ENCODE measurements at regions not wholly inside any gene's neighbourhood (a gene's known extent, or its start where the extent isn't known, plus 50 kb on each side); places are given as distances from the start of the nearest gene placed in this dataset.

DNA sequence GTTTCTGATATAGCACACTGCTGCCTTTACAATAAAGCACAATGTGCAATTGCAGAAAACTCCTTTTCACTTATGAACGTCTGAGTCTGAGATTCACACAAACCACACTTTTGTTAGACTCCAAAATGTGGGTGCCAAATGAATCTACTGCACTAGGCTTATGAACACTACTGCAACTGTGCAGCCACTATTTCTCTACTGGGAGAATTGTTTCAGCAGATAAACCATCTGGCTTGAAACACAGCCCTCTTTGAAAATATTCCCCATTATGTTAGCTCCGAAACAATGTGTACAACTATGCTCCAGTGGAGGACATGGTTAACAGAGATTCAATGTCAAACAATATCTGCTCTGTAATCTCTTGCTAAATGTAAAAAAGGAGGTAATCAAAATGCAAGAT, 188.7 kb upstream of the ZEB2 start:
- no peak overlapping the region for H3K4me3 ChIP-seq (replicated peaks in 1 of 2; ENCODE audit: low read depth in 1 of 2, low read length in 2 of 2)
- intact Hi-C loops (cut with micrococcal nuclease), result no loop called here
- H4K20me1 ChIP-seq (ENCODE audit: insufficient read depth), result no peaks in the 10 kb centered on the region
- ChIA-PET RAD21 (ENCODE audit: low non-redundant PET in 1 of 2, low total read pairs in 2 of 2, uncharacterized antibody in 2 of 2, unreplicated experiment in 2 of 2) (no interaction called here), CTCF (no interaction called here), POLR2A (no interaction called here)
- no peaks in the 10 kb centered on the region for H3K27me3 ChIP-seq (ENCODE audit: insufficient read depth, low read length)
- TF ChIP-seq SP1 (IDR thresholded peaks at IDR 0.05; ENCODE audit: low read depth) (no peak), YY1 (IDR thresholded peaks at IDR 0.05; ENCODE audit: extremely low read depth, insufficient replicate concordance, low read depth, low read length) (no peak), SRF (IDR thresholded peaks at IDR 0.05; ENCODE audit: low read depth) (no peak), EZH2 (IDR thresholded peaks at IDR 0.05) (no peak), ZNF274 (IDR thresholded peaks at IDR 0.05; ENCODE audit: low read depth, low read length) (no peak), EGR1 (IDR thresholded peaks at IDR 0.05; ENCODE audit: low read depth) (no peak), ZFX (IDR thresholded peaks at IDR 0.05) (no peak), POLR2AphosphoS5 (IDR thresholded peaks at IDR 0.05; ENCODE audit: low read depth, low read length) (no peak), CBX3 (IDR thresholded peaks at IDR 0.05; ENCODE audit: low read depth) (no peak), POLR2A (IDR thresholded peaks at IDR 0.05; ENCODE audit: borderline replicate concordance, extremely low read depth, insufficient read depth, insufficient read length) (no peak), JUND (IDR thresholded peaks at IDR 0.05) (no peak), RAD21 (IDR thresholded peaks at IDR 0.05; ENCODE audit: low read depth) (no peak), ELF1 (IDR thresholded peaks at IDR 0.05; ENCODE audit: borderline replicate concordance, low read depth) (no peak), SIN3A (IDR thresholded peaks at IDR 0.05; ENCODE audit: low read depth) (no peak), EZH2phosphoT487 (IDR thresholded peaks at IDR 0.05; ENCODE audit: borderline replicate concordance) (no peak), TCF7L2 (IDR thresholded peaks at IDR 0.05; ENCODE audit: borderline replicate concordance, extremely low read depth, insufficient read depth, insufficient read length) (no peak)
- TF ChIP-seq, protein P1, sequence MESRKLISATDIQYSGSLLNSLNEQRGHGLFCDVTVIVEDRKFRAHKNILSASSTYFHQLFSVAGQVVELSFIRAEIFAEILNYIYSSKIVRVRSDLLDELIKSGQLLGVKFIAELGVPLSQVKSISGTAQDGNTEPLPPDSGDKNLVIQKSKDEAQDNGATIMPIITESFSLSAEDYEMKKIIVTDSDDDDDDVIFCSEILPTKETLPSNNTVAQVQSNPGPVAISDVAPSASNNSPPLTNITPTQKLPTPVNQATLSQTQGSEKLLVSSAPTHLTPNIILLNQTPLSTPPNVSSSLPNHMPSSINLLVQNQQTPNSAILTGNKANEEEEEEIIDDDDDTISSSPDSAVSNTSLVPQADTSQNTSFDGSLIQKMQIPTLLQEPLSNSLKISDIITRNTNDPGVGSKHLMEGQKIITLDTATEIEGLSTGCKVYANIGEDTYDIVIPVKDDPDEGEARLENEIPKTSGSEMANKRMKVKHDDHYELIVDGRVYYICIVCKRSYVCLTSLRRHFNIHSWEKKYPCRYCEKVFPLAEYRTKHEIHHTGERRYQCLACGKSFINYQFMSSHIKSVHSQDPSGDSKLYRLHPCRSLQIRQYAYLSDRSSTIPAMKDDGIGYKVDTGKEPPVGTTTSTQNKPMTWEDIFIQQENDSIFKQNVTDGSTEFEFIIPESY (IDR thresholded peaks at IDR 0.05; ENCODE audit: extremely low read depth, insufficient replicate concordance, low read length), result no peak
- TF ChIP-seq, protein P2, sequence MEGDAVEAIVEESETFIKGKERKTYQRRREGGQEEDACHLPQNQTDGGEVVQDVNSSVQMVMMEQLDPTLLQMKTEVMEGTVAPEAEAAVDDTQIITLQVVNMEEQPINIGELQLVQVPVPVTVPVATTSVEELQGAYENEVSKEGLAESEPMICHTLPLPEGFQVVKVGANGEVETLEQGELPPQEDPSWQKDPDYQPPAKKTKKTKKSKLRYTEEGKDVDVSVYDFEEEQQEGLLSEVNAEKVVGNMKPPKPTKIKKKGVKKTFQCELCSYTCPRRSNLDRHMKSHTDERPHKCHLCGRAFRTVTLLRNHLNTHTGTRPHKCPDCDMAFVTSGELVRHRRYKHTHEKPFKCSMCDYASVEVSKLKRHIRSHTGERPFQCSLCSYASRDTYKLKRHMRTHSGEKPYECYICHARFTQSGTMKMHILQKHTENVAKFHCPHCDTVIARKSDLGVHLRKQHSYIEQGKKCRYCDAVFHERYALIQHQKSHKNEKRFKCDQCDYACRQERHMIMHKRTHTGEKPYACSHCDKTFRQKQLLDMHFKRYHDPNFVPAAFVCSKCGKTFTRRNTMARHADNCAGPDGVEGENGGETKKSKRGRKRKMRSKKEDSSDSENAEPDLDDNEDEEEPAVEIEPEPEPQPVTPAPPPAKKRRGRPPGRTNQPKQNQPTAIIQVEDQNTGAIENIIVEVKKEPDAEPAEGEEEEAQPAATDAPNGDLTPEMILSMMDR (IDR thresholded peaks at IDR 0.05 in 2 of 3, conservative IDR thresholded peaks at IDR 0.05 in 1 of 3; ENCODE audit: borderline replicate concordance in 1 of 3, insufficient read depth in 1 of 3, low read depth in 2 of 3, low read length in 2 of 3), result no peak
- TF ChIP-seq, protein P3, sequence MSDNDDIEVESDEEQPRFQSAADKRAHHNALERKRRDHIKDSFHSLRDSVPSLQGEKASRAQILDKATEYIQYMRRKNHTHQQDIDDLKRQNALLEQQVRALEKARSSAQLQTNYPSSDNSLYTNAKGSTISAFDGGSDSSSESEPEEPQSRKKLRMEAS (IDR thresholded peaks at IDR 0.05), result no peak
- TF ChIP-seq, protein P4, sequence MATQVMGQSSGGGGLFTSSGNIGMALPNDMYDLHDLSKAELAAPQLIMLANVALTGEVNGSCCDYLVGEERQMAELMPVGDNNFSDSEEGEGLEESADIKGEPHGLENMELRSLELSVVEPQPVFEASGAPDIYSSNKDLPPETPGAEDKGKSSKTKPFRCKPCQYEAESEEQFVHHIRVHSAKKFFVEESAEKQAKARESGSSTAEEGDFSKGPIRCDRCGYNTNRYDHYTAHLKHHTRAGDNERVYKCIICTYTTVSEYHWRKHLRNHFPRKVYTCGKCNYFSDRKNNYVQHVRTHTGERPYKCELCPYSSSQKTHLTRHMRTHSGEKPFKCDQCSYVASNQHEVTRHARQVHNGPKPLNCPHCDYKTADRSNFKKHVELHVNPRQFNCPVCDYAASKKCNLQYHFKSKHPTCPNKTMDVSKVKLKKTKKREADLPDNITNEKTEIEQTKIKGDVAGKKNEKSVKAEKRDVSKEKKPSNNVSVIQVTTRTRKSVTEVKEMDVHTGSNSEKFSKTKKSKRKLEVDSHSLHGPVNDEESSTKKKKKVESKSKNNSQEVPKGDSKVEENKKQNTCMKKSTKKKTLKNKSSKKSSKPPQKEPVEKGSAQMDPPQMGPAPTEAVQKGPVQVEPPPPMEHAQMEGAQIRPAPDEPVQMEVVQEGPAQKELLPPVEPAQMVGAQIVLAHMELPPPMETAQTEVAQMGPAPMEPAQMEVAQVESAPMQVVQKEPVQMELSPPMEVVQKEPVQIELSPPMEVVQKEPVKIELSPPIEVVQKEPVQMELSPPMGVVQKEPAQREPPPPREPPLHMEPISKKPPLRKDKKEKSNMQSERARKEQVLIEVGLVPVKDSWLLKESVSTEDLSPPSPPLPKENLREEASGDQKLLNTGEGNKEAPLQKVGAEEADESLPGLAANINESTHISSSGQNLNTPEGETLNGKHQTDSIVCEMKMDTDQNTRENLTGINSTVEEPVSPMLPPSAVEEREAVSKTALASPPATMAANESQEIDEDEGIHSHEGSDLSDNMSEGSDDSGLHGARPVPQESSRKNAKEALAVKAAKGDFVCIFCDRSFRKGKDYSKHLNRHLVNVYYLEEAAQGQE (IDR thresholded peaks at IDR 0.05; ENCODE audit: low read depth), result no peak
- no peaks in the 10 kb centered on the region for H3K9me3 ChIP-seq (ENCODE audit: control insufficient read depth in 1 of 2, insufficient read depth in 1 of 2, low read depth in 1 of 2, low read length in 2 of 2)
- H3K79me2 ChIP-seq (ENCODE audit: insufficient read depth, low read length), result no peaks in the 10 kb centered on the region
- no peak for DNase-seq (ENCODE audit: low read depth, low spot score)
- H3K4me1 ChIP-seq (ENCODE audit: control insufficient read depth in 1 of 2, insufficient read depth in 2 of 2, low read length in 2 of 2), result peaks cover 0 to 5% of the 10 kb centered on the region in 2 experiments; a peak in 2 of 4 replicates
- H3K9ac ChIP-seq (ENCODE audit: low read length), result no peak overlapping the region
- BruUV-seq (replicated peaks), result no TSS peak
- no peaks in the 10 kb centered on the region for H3K9me2 ChIP-seq (ENCODE audit: insufficient read depth)
- H3K36me3 ChIP-seq (ENCODE audit: control insufficient read depth in 1 of 2, insufficient read depth in 2 of 2, low read length in 2 of 2), result no peaks in the 10 kb centered on the region
- H3K4me2 ChIP-seq (ENCODE audit: low read length), result no peak overlapping the region
- no peak overlapping the region for H3K27ac ChIP-seq (ENCODE audit: low read depth, low read length)
- no peak overlapping the region for H2AFZ ChIP-seq (ENCODE audit: low read depth, low read length, poor library complexity, severe bottlenecking)
- ATAC-seq, result no peak
